AG04450 (cell line): ENCODE measurements at regions not wholly inside any gene's neighbourhood (a gene's known extent, or its start where the extent isn't known, plus 50 kb on each side); places are given as distances from the start of the nearest gene placed in this dataset.

Source experiments
- CTCF ChIA-PET: fragments of 300-600, 350-600 bp; formaldehyde crosslinking; extraction: SDS; loops from one replicate; lab custom pipeline; 2022; ENCODE audit warnings: antibody characterized with exemption, inconsistent platforms; lab: Charles Lee
- POLR2A ChIA-PET: fragments of 350-600 bp; formaldehyde crosslinking; extraction: SDS; loops from one replicate; lab custom pipeline; 2021; ENCODE audit warnings: antibody characterized with exemption, inconsistent platforms; lab: Yijun Ruan, JAX
- DNase-seq: peaks from one replicate; pipeline ENCODE4 v3.0.0-alpha.2; 2011; ENCODE audit warnings: low read depth, low spot score
- H3K27ac ChIP-seq: one replicate; pipeline ENCODE4 v1.5.1; 2012; ENCODE audit warnings: low read depth, low read length, control low read depth
- H3K27me3 ChIP-seq: one replicate; pipeline ENCODE4 v1.6.0; 2012; ENCODE audit warnings: low read length; ENCODE audit not compliant: control insufficient read depth, insufficient read depth
- H3K4me3 ChIP-seq: 2 replicates; pipeline ENCODE4 v1.5.1; 2011; ENCODE audit warnings: mild to moderate bottlenecking, low read depth, low read length, control low read depth
- H3K9me3 ChIP-seq: 2 replicates; pipeline ENCODE4 v1.5.1; 2012; ENCODE audit warnings: low read length; ENCODE audit not compliant: control insufficient read depth, insufficient read depth
- CTCF ChIP-seq: IDR thresholded peaks from 2 replicates; pipeline ENCODE4 v1.5.1; 2011; ENCODE audit warnings: low read depth, low read length, control low read depth, inconsistent platforms

DNA sequence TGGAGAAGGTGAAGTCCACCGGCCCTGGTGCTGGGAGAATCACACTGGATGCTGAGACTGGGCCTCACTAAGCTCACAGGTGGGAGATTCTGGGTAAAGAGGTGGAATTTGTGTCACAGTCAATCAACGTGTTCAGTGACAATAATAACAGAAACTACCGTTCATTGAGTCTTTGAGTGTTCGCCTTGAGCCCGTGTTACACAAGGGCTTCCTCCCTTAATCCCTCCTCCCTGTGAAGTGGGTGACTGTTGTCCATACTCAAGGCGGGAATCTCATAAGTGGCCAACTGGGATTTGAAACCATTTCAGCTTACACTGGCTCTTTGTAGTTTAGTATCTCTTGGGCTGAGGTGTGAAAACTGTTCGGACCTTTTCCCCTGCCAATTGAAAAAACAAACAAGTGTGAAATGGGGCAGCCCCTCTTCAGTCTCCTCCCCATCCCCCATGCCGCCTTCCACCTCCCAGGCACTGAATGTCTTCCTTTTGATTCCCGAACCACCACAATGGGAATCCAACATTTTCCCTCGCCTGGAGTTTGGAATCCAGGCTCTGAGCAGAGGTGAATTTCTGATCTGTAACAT is 502.4 kb downstream of the MIAT start:
- POLR2A ChIA-PET: no interaction called here
- CTCF ChIA-PET: no interaction called here

GRCh38 chr22:27163162-27164137 is 506.1 kb downstream of the MIAT start:
- TF ChIP-seq CTCF: no peak
- ChIA-PET POLR2A (no interaction called here), CTCF (interaction anchor here (0.6 kb wide), 1 partner anchor 12 kb away, joined by 3 read pairs; no protein-coding TSS in a partner anchor)
- DNase-seq: no peak
- H3K27ac ChIP-seq: no peak overlapping the region
- peaks cover 45% of the 10 kb centered on the region for H3K27me3 ChIP-seq
- no peaks in the 10 kb centered on the region for H3K9me3 ChIP-seq
- H3K4me3 ChIP-seq: no peak overlapping the region

More for the DNA sequence above, 502.4 kb downstream of the MIAT start:
- no peak for TF ChIP-seq CTCF
- Histone ChIP-seq H3K27me3 (peaks cover 55% of the 10 kb centered on the region), H3K4me3 (no peak overlapping the region), H3K27ac (no peak overlapping the region), H3K9me3 (no peaks in the 10 kb centered on the region)
- DNase-seq: no peak

DNA sequence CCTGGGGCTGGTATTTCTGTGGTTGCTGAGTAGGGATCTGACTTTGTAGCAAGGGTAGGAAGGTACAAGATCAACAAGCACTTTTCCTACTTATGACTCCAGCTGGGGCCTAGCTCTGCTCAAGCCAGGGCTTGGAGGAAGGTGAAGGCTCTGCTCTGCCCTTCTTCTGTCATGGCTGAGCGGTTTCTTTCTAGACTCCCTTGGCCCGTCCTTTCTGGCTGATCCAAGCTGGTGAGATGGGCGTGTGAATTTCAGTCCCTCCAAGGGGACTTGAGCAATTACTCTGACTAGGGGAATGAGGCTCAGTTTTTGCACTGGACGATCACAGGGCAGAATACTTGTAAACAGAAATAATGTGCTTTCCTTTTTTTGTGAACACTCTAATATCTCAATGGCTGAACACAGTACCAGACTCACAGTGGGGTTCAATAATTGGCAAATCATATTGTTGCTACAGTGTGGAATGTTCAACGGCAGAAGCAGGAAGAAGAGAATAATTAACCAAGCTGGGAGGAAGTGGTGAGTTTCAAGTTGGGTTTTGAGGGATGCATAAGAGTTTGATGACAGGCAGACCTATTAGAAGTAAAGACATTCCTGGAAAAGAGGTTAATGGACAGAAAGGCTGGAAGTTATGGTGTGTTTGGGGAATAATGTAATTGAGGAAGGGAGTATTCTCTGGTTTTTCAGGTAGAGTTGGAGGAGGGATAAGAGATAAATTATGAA is 507.6 kb downstream of the MIAT start:
- ChIA-PET POLR2A (no interaction called here), CTCF (no interaction called here)
- Histone ChIP-seq H3K9me3 (no peaks in the 10 kb centered on the region), H3K27ac (no peak overlapping the region), H3K4me3 (no peak overlapping the region), H3K27me3 (peaks cover 33% of the 10 kb centered on the region)
- TF ChIP-seq CTCF: no peak
- no peak for DNase-seq

DNA sequence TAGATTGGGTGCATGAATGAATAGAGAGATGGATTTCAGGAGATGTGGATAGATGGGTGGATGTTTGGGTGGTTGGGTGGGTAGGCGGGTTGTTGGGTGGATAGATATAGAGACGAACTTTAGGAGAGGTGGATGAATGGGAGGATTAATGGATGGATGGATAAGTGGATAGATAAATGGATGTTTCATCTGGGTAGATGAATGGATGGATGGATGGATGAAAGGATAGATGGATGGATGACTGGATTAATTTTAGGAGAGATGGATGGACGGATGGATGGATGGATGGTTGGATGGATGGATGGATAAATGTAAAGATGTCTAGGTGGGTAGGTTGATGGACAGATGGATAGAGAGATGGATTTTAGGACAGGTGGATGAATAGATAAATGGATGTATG is 511.3 kb downstream of the MIAT start:
- CTCF ChIA-PET: no interaction called here
- no peak for DNase-seq

More for the DNA sequence above, 511.3 kb downstream of the MIAT start:
- no peaks in the 10 kb centered on the region for H3K9me3 ChIP-seq
- H3K27me3 ChIP-seq: peaks cover 16% of the 10 kb centered on the region
- H3K4me3 ChIP-seq: no peak overlapping the region
- no peak overlapping the region for H3K27ac ChIP-seq
- TF ChIP-seq CTCF: no peak
- POLR2A ChIA-PET: no interaction called here
